GM18951 (cell line): ENCODE measurements at regions not wholly inside any gene's neighbourhood (a gene's known extent, or its start where the extent isn't known, plus 50 kb on each side); places are given as distances from the start of the nearest gene placed in this dataset.

Experiments used
- POLR2A ChIP-seq: IDR thresholded peaks from 4 replicates; pipeline ENCODE4 v1.6.1; 2011; ENCODE audit warnings: mild to moderate bottlenecking; ENCODE audit not compliant: insufficient read length, insufficient read depth; ENCODE audit errors: extremely low read depth
- in situ Hi-C: fragments of 300-500 bp; cut with MboI; formaldehyde crosslinking; loops from one replicate; pipeline ENCODE4 v1.12.0; 2022; ENCODE audit warnings: low sequenced_read_pairs, mixed read lengths, inconsistent platforms; ENCODE audit not compliant: unreplicated experiment

DNA sequence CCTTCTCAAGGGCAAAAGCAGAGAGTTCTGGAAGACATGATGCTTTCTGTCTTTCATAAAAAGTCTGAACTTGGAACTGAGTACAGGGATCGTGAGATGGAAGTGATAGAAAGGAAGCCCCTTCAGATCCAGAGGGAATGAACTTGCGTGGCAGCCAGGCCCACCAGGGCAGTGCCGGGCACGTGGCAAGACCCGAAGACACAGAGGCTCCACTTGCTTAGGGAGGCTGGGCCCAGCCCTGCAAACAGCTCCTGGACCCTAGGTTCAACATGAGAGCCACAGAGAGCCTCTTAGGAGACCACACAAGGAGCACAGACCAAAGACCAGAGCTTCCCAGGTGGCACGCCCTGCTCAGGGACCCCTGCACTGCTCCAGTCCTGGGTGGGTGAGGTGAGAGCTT is 155.4 kb upstream of the SMIM21 start:
- in situ Hi-C loops, result no loop called here
- no peak for TF ChIP-seq POLR2A

DNA sequence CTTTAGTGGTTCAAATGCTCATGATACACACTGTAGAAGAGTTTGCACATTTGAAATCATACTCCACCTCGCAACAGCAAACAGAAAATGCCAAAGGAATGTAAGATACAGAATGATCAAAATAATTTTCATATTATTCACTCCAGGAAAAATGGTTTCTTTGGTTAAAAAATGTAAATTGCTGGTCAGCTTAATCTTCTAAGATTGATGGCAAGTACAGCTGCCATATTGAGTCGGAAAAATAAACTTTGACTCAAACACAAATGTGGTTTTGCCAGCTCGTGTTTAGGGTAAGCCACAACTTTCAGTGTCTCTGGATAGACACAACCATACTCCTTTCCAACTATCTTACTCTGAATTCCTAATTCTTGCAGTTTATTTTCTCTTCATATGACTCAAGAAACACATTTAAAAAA is 154.9 kb upstream of the SMIM21 start:
- in situ Hi-C loops, result no loop called here
- TF ChIP-seq POLR2A, result no peak

DNA sequence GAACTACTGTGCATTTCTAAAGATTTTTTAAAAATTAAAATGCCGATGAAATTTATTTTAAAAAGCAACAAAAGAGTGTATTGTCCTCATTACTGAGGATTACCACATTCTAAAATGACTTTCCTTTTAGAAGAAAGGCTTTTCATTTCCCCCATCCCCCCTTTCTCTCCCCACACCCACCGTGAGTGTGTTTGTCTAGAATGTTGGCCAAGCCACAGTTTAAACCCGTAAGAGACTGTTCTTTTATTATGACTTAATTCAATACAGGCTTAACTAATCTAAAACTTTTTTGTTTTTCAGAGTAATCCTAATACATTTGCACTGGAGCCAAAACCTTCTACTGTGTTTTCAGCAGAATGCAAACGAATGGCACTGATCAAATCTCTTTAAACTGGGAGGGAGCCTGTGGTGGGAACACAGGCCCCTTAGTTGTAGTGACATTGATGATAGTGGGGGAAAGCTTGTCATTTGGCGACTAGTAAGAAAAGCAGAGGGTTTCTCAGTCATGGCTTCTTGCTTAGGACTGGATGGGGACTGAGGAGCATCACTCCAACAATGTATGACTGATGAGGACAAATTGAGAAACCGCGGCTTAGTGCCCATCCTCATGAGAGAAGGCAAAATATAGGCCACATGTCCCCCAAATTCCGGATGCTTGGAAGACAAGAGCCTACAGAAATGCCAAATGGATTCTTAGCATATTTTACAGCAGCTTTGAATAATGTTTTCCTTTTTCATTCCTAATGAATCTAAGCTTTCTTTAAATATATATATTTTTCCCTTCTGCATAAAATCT is 154.0 kb upstream of the SMIM21 start:
- TF ChIP-seq POLR2A, result no peak
- in situ Hi-C loops, result no loop called here

DNA sequence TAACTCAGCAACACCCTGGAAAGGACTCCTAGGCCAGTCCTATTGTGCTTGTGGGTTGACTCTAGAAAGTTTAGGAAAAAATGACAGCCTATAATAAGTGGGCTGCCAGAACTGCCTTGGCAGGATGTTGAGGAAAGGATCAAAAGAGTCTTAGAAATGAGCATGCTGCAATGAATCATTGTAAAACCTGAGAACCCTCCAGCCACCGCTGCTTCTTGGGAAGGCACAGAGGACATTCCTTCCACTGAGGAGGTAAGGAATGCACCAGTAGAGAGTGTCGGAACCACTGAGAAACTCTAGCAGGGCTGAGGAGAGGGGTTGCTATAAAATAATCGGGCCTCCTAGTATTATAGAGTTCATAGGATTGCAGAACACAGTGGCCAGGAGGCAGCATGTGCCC is 146.7 kb upstream of the SMIM21 start:
- no peak for TF ChIP-seq POLR2A
- in situ Hi-C loops, result no loop called here

DNA sequence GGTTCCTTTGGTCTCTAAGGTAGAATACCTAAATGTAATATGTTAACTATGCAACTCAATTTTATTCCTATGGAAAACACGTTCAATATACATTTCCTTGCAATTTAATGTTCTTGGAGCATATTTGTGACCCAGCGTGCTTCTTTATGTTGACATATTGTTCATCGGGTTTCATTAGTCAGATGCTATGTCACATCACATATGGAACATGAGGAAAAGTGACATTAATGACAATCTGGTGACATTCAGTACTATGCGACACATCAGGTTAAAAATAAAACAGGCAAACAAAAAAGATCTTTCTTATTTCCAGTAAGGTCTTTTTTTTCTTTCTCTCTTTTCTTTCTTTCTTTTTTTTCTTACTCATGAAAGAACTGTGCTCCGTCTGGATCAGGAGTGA is 135.6 kb upstream of the SMIM21 start:
- in situ Hi-C loops, result no loop called here
- TF ChIP-seq POLR2A, result no peak

DNA sequence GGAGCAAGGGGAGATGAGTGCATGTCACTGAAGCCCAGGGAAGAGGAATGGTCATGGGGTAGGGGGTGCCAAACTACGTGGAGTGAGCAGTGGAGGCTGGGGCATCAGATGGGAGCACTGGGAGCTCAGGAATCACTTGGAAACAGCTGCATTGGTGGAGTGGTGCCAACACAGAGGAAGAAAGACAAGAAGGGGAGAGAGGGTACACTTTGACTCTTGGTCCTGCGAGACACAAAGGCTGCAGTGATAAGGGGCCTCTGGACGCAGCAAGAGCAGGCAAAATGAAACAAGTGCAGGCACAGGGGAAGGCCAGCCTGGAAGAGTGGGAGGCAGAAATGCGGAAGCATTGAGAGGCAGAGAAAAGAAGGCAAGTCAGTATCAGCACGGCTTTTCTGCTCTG is 134.7 kb upstream of the SMIM21 start:
- in situ Hi-C loops, result no loop called here
- no peak for TF ChIP-seq POLR2A

DNA sequence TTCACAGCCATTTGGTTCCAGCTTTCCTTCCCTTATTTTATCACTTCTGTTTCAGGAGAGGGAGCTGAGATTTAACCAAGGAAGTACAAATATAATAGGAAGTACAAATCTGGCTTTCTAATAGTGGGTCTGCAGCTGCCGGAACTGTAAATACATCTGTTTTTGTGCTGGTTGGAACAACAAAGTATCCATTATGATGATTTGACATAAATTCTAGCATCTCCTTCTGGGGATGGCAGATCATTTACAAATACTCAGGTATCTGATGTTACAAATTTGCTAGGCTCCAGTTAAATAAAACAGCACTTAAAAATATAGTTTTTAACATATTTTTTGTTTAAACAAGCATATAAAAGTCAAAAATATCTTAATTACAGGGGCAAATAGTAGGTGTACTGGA is 131.3 kb upstream of the SMIM21 start:
- in situ Hi-C loops, result no loop called here
- TF ChIP-seq POLR2A, result no peak

DNA sequence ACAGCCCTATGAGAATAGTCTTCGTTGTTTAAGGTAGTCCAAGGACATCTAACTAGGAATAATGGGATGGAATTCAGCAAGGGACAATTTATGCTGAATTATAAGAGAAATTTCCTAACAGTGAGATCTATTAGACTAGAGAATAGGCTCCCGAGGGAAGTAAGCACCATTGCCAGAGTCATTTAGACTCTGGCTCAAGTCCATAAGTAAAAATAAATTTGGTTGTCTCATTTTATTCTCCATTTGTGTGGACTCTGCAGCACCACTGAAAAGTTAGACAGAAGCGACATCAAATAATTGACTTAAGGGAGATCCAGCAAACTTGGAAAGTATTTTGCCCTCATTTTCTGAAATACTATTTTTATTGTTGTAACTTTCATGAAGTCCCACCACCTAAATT is 129.3 kb upstream of the SMIM21 start:
- TF ChIP-seq POLR2A, result no peak
- in situ Hi-C loops, result no loop called here

DNA sequence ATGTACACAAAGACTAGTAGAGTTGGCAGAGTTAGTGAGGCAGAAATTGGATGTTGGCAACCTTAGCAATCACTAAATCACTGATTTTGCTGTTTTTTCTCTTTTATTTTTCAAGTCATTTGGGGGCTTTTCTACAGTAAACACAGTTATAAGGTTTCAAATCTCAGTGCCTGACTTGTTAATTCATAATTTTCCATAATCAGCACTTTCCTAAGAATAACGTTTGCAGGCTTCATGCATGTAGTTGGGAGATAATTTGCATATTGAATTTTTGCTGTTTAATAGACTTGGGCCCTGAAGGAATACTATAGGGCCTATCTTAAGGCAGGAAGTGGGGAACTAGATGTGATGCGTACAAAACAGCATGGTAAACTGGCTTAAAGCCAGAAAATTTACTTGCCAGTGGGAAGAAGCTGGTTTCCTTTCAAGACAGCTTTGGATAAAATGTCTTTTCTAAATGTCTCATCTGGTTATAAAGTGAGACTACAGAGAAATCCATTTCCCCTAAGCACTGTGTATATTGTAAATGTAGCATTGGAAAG is 127.2 kb upstream of the SMIM21 start:
- TF ChIP-seq POLR2A, result no peak
- in situ Hi-C loops, result no loop called here

DNA sequence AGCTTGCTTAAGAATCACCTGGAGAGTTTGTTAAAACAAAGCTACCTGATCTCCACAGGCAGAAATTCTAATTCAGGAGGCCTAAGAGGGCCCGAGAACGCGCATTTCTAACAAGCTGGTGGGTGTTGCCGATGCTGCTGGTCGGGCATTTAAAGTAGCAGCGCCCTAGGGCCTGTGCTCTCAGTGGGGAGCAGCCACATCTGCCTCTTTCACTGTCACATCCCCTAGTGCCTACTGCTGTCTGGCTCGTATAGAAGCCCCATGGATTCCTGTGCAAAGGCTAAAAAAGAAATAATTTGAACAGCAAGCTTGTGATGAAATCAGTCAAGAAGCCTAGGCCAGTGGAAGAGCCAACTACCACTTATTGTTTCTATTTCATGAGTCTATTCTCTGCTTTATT is 126.7 kb upstream of the SMIM21 start:
- in situ Hi-C loops, result no loop called here
- TF ChIP-seq POLR2A, result no peak

DNA sequence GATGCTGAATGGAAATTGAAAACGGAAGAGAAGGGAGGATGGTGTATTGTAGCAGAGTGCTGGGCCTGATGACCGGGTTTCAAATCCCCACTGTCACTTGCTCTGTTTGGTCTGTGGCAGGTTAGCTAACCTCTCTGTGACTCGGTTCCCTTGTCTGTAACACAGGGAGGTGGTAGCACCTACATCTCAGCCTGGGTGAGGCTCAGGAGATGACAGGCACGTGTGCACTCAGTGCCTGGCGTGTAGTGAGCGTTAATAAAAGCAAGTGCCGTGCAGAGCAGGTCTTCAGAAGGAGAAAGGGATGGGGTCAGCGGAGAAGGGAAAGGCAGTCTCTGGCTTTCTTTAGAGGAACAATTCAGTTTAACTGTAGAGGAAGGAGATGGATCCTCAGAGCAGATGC is 125.5 kb upstream of the SMIM21 start:
- TF ChIP-seq POLR2A, result no peak
- in situ Hi-C loops, result no loop called here

DNA sequence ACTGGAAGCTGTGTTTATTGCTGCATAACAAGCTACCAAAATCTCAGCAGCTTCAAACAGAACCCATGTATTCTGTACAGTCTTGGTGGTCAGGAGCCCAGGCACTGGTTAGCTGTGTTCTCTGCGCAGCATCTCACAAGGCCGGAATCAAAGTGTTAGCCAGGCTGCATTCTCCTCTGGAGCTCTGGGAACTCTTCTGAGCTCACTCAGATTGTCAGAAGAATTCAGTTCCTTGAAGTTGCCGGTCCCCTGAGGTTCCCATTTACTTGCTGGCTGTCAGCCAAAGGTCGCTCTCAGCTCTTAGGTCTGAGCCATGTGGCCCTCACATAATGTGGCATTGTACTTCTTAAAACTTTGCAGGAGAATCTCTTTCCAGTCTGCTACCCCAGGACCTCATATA is 123.6 kb upstream of the SMIM21 start:
- in situ Hi-C loops, result no loop called here
- TF ChIP-seq POLR2A, result no peak

DNA sequence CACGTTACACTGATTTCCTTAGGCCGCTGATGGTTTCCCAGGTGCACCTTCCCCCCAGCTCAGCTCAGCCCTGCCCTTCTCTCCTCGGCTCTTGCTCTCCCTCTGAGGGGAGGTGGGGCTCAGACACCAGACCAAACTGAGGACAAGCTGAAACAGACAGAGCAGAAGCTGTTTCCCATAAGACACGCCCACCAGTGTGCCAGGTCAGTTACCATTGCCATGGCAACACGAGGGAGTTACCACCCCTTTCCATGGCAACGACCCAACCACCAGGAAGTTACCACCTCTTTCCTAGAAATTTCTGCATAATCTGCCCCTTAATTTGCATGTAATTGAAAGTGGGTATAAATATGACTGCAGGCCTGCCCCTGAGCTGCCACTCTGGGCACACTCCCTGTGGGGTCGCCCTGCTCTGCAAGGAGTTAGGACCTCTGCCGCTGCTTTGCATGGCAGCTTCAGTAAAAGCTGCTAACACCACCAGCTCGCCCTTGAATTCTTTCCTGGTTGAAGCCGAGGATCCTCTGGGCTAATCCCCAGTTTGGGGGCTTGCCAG is 120.9 kb upstream of the SMIM21 start:
- TF ChIP-seq POLR2A, result no peak
- in situ Hi-C loops, result no loop called here

DNA sequence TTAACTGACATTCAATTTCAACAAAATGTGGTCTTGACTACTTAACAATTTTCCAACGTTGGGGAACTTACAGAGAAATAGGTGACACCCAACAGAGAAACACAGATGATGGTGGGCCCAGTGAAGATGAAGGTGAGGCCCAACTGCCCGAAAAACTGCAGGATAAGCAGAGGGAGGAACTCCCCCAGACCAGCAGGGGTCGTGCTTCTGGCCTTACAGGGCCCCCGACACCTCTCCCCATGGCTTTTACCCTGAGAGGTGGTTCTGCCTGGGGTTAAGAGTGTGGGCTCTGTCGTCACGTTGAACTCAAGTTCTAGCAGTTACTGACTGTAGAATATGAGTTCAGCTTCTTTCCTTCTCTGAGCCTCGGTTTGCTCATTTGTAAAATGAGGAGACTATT is 119.5 kb upstream of the SMIM21 start:
- in situ Hi-C loops, result no loop called here
- no peak for TF ChIP-seq POLR2A
